NCI-H187 (cell line): ENCODE measurements at regions not wholly inside any gene's neighbourhood (a gene's known extent, or its start where the extent isn't known, plus 50 kb on each side); places are given as distances from the start of the nearest gene placed in this dataset.
"Not testable (repeated sequence)": the region's sequence is repeated elsewhere in the genome, so short reads cannot be mapped to it uniquely, and the experiment has no call there.

ENCODE experiments used
- DNase-seq, 2 experiments: peaks; one replicate each; lab custom pipeline; 2025; lab: John Stamatoyannopoulos, UW

DNA sequence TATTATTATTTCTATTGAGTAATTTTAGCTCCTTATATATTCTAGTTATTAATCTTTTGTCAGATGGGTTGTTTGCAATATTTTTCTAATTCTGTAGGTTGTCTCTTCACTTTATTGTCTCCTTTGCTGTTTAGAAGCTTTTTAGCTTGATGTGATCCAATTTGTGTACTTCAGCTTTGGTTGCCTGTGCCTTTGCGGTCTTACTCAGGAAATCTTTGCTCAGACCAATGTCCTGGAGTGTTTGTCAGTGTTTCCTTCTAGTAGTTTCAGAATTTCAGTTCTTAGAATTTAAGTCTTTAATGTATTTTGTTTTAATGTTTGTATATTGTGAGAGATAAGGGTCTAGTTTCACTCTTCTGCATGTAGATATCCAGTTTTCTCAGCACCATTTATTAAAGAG lies 916.0 kb upstream of the EYS start:
- DNase-seq: no peak

DNA sequence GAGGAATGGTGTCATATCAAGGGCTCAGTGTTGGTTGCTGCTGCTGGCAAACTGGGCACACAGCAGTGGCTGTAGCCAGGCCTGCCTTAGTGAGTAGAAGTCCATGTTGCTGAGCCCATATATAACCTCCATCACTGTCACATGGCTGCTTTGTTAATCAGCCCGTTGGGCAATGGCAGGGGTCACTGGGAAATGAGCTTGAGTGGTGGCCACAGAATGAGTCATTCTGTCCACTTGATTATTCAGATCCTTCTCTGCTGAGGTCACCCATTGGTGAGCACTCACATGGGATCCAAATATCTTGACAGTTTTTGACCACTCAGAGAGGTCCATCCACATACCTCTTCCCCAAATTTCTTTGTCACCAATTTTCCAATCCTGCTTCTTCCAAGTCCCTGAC lies 898.9 kb upstream of the EYS start:
- no peak for DNase-seq

DNA sequence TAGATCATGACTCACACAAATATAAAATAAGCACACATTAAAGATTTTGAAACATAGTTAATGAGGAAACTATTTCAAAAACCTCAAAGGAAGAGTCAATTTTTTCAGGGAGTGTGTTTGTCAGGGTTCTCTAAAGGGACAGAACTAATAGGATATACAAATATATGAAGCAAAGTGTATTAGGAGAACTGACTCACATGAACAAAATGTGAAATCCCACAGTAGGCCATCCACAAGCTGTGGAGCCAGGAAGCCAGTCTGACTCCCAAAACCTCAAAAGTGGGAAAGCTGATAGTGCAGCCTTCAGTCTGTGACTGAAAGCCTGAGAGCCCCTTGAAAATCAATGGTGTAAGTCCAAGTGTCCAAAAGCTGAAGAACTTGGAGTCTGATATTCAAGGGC lies 898.0 kb upstream of the EYS start:
- no peak for DNase-seq

DNA sequence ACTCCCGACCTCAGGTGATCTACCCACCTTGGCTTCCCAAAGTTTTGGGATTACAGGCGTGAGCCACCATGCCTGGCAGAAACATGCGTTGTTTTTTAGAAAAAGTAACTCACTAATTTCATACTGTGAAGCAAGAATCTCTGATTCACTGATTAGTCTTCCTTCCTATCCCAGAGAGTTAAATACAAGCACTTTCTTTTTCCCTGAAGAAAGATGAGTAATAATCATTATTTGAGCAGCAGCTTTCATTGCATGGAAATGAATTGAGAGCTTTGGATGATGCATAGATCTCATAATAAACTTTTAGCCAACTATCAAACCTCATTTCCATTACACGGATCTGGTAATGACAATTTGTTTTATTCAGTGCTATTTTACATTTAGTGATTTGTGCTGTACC lies 892.5 kb upstream of the EYS start:
- no peak for DNase-seq

DNA sequence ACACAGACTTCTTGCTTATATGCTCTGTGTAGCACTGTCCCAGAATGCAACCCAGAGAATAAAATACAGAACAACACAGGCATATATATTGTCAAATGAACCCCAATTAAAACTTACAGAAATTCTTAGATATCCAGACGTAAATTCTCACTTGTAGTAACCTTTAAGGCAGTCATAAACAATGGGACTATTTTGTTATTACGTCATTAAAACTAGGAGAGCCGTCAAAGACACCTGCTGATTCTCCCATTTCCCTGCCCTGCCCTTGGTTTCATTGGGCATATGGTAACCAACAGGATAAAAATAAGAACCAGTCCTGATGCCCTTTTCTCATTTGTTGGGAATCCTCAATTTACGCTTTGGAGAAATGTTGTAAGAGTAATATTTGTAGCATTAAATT lies 871.3 kb upstream of the EYS start:
- no peak for DNase-seq

DNA sequence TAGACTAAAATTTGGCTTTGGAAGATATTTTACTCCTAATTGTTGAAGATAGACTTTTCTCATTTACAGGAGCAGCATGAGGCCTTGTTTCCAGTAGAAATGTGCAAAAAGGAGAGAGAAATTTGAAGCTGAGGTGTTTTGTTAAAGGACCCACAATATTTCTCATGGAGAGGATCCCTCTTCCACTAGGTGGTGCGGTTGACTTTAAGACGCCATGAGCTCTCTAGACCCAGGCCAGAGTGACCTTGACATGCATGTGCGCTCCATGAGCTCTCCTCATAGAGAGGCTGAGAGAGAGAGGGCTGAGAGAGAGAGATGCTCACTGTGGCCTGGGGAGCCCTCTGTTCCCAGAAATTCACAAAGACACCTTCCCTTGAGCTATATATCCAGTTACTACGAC lies 861.2 kb upstream of the EYS start:
- no peak for DNase-seq

DNA sequence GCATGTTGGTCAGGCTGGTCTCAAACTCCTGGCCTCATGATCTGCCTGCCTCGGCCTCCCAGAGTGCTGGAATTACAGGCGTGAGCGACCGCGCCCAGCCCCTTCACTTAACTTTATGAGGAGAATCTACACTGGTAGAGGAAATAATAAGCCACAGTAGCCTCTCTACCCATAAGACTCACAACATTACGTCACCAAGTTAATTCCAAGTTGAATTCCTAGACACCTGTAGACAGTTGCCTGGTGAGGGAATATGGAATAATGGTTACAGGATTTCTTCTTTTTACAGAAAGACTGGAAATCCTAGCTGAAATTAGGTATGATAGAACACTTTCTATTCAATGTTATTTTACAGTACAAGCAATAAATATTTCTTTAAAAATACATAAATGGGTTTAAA lies 854.5 kb upstream of the EYS start:
- DNase-seq: no peak

DNA sequence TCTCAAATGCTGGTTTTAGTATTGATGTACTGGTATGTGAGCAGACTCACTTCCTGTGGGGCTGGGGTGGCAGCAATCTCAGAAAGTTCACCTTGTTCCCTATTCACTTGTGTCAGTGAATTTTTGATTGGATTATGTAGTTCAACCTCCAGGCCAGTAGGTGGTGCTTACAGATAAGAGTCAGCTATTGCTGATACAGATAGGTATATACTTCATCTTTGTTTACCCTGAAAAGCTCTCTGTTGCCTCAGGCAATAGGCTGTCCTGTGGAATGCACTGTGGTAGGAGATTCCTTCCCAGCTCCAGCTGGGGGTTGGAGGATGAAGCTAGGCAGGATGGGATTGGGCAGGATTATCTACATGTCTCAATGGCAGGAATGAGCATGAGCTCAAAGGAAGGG lies 851.2 kb upstream of the EYS start:
- DNase-seq: no peak

DNA sequence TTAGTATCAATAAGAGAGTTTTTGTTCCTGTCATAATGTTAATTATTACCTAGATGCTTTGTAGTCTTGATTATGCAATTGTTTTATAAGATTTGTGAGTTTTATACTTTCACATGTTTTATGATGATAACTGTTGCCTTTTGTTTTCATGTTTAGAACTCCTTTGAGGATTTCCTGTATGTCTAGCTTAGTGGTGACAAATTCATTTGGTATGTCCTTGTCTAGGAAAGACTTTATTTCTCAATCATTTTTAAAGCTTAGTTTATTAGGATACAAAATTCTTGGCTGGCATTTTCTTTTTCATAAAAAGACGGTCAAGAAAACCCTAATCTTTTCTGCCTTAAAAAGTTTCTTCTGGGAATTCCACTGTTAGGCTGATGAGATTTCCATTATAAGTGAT lies 849.9 kb upstream of the EYS start:
- no peak for DNase-seq

DNA sequence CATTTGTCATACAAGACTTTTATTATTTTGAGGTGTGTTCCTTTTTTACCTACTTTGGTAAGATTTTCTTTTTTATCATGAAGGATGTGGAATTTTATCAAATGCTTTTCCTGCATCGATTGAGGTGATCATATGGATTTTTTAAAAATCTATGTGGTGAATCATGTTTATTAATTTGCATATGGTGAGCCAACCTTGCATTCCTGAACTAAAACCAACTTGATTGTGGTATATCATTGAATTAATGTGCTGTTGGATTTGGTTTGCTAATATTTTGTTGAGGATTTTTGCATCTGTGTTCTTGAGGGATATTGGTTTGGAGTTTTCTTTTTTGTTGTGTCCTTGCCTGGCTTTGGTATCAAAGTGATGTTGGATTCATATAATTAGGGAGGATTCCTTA lies 848.1 kb upstream of the EYS start:
- no peak for DNase-seq

DNA sequence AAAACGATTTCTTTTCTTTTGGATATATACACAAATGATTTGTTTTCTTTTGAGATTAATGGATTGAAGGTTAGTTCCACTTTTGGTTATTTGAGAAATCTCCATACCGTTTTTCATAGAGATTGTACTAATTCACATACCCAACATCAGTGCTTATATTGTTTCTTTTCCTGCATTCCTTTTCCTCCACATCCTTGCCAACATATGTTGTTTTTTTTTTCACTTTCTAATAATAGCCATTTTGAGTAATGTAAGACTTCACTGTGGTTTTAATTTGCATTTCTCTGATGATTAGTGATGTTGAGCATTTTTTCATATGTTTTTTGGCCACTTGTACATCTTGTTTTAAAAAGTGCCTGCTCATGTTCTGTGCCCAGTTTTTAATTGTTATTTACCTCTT lies 846.4 kb upstream of the EYS start:
- no peak for DNase-seq

DNA sequence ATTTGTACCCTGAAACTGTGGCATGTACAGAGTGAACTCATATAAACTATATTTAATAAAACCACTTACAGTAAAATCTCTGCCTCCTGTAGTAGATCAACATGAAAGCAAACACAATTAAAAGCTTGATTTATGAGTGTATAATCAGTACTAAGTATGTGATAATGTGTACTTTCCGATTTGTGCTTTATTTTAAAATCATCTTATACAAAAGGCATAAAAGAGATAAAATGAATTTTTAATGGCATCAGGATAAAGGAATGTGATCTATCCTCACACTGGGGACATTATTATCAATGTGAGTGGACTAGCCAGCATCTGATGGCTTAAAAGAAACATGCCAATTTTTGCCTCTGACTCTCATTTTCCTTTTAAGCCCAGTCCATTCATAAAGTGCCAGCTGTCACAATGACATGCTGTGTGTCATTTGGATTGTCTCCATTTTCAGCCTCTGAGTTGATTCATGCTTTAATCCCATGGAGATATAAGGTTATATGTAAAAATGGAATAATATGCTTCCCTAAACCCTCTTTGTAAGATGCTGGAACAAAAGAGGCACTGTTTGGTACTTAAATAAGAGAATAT lies 831.6 kb upstream of the EYS start:
- no peak for DNase-seq

DNA sequence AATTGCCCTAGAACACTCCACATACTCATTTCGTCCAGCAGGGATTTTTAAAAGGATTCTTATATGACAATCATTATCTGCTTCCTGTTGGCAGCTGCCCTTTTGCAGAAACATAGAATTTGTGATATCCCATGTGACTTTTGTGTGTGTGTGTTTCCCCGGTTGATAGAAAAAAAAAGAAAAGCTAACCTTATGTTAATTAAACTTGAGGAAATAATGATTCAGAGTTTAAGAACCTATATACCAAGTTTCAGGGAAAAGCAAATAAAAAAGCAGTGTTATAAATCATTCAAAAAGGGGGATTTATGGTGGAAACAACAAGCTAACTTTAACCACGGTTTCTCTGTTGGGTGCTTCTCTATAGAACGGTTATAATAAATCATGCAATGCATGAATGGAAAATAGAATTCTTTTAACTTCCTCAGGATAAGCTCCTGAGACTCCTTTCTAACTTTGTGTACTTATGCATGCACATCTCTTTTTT lies 826.9 kb upstream of the EYS start:
- DNase-seq: no peak

DNA sequence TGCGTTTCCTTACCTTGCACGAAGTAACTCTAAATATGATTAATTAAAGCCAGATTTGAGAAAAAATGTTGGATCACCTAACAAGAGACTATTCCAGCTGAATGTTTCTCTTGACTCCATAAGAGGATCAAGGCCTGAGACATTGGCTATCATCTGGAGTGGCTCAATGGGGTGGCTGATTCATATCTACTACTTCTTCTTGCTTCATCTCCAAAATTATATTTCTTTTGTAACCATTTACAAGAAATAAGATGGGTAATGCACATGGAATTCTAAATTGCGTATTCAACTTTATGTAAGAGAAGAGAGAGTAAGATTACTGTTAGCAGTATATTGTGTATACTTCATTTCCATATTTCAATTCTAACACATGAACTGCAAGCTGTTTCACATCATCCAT lies 819.0 kb upstream of the EYS start:
- DNase-seq: no peak

DNA sequence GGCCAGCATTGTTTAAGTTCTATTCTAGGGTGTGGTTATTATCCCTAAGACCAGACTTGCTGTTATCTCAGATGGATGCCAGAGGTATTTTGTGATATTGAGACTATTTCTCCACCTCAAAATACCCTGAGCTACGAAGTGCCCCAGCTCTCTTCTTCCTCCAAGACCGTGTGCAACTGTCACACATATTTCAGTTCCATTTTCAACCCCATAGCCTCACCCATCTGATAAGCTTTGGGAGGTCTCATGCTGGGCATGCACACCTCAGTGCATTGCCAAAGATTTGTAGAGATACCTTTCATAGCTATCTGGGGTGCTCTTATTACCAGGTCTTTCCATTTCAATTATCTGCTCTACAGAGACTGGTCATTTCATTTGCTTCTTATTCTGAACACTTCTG lies 815.8 kb upstream of the EYS start:
- DNase-seq: no peak

DNA sequence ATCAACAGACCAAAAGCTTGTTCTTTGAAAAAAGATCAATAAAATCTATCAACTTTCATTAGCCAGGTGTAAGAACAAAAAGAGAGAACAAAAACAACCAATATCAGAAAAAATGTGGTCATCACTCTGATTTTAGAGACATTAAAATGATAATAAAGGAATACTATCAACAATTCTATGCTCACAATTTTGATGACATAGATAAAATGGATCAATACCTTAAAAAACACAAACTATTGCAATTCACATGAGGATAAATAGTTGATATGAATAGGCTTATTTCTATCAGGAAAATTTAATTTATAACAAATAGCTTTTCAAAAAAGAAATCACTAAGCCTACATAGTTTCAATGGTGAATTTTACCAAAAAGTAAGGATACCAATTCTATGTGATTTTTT lies 809.4 kb upstream of the EYS start:
- no peak for DNase-seq

DNA sequence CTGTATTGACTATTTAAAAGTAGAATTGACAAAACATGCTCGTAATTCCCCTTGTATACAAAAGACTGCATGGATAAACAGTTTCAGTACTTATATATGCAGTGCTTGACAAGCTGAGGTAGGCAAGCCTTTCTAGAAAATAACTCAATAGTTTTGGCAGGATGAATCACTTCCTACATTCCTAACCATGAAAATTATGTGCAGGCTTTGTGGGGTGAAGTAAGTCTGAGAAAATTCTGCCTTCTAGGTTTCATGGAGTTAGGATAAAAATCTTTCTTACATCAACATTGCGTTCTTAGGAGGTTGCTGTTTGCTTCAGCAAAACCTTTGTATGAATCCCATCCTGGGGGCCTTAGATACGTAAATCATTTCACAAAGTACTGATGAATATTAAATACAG lies 801.4 kb upstream of the EYS start:
- no peak for DNase-seq

DNA sequence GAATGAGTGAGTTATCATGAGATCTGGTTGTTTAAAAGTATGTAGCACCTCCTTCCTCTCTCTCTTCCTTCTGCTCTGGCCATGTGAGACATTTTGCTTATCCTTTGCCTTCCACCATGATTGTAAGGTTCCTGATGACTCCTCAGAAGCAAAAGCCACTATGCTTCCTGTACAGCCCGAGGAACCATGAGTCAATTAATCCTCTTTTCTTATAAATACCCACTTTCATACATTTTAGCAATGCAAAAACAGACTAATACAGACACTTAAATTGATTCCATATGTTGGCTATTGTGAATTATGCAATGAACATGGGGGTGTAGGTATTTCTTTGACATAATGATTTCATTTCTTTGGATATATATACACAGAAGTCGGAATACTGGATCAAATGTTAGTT lies 792.8 kb upstream of the EYS start:
- no peak for DNase-seq

DNA sequence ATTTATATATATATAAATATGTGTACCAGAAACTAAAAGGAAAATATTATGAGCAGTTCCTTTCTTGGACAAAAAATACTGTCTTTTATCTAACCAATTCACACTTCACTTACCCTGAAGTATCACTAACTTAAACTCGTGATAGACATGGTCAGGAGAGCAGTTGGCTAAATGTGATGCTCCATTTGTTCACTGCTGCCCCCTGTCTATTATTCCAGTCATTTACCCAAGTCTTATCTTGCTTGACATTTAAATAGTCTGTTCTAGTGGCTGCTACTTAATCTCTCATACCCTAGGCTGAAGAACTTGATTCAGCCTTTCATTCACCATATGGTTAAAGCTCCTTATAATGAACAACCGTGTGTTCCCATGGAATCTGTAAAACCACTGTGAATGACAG lies 789.6 kb upstream of the EYS start:
- no peak for DNase-seq

DNA sequence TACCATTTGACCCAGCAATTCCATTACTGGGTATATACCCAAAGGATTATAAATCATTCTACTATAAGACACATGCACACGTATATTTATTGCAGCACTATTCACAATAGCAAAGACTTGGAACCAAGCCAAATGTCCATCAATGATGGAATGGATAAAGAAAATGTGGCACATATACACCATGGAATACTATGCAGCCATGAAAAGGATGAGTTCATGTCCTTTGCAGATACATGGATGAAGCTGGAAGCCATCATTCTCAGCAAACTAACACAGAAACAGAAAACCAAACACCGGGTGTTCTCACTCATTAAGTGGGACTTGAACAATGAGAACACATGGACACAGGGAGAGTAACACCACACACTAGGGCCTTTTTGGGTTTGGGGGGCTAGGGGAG lies 787.6 kb upstream of the EYS start:
- DNase-seq: not testable (repeated sequence)

DNA sequence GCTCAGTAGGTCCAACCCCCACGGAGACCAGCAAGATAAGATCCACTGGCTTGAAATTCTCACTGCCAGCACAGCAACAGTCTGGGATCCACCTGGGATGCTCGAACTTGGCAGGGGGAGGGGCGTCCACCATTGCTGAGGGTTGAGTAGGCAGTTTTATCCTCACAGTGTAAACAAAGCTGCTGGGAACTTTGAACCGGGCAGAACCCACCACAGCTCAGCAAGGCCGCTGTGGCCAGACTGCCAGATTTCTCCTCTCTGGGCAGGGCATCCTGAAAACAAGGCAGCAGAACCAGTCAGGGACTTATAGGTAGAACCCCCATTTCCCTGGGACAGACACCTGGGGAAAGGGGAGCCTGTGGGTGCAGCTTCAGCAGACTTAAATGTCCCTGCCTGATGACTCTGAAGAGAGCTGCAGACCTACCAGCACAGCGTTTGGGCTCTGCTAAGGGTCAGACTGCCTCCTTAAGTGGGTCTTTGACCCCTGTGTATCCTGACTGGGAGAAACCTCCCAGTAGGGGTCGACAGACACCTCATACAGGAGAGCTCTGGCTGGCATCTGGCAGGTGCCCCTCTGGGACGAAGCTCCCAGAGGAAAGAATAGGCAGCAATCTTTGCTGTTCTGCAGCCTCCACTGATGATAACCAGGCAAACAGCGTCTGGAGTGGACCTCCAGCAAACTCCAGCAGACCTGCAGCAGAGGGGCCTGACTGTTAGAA lies 782.4 kb upstream of the EYS start:
- no peak for DNase-seq

DNA sequence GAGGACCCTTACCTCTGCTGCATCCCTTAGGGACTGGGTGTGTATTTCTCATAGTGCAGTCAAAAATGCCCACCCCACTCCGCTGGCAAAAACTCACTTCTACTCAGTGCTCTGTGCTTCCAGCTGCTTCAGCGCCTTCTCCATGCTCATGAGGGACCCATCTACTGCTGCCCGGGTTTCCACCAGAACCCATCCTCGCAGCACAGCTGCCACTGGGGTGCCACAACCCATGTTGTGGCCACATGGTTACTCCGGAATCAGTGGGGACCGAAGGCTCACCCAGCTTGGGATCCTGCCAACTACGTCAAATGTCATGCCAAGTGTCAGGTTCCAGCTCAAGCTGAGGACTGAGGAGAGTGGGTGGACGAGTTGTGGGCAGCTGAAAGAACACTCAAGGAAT lies 774.2 kb upstream of the EYS start:
- no peak for DNase-seq

DNA sequence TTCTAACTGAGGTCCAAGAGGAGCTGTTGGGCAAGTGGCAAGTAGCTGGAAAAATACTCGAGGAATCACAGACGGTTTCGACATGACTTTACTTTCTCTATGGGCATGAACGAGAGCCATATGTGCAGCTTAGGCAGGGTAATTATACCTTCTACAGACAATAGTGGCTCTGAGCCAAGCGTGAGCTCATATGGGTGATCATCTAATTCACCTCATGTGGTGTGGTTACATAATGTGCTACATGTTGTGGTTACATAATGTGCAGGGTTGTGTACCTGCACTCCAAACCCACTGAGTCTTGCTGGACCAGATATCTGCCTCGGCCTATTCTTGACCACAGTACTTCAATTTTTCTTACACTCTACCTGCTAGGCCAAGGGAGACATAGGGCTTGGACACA lies 771.7 kb upstream of the EYS start:
- no peak for DNase-seq

DNA sequence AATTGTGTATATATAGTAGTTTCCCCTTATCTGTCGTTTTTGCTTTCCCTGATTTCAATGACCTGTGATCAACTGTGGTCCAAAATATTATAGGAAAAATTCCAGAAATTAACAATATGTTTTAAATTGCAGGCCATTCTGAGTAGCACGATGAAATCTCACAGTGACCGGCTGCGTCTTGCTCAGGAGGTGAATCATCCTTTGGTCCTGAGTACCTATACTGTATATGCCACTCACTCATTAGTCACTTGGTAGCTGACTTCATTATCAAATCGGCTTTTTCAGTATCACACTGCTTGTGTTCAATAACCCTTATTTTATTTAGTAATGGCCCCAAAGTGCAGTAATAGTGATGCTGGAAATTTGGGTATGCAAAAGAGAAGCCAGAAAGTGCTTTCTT lies 728.3 kb upstream of the EYS start:
- no peak for DNase-seq
